AML-193 (cell line): ENCODE measurements at regions not wholly inside any gene's neighbourhood (a gene's known extent, or its start where the extent isn't known, plus 50 kb on each side); places are given as distances from the start of the nearest gene placed in this dataset.

Experiments used
- DNase-seq, 2 experiments: peaks; one replicate each; lab custom pipeline; 2025; lab: John Stamatoyannopoulos, UW

DNA sequence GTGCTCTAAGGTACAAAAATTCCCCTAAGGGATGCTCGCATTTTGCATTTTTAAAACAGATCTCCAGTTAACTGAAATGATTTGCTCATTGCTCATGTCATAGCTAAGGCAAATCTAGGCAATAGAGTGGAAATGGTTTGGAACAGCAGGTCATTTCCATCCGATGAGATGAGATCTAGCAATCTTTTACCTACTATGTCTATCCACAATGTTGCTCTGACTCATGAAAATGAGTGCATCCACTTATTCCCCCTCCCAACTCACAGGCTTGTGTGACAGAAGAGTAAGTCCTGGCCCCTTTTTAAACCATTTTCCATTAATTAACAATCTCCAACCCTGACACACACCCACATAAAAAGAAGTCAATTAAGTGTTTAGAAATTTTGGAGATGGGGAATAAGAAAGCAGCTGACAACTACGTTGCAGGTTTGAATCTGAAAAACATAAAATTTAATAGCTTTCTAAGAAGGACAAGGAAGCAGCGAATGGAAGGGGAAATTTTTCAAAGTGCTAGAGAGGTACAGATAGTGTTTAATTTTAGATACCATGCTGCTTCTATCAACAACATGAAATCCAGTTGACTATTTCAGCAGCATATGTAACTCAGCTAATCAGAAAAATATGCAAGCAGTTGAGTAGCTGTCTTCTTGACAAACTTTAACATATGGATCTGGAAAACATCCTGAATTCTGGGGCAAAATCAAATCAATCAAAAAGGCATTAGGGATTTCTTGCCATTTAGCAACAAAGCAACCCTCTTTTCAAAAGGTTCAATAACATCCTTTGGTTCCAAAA lies 112.0 kb downstream of the TMCO5A start:
- no peak for DNase-seq

DNA sequence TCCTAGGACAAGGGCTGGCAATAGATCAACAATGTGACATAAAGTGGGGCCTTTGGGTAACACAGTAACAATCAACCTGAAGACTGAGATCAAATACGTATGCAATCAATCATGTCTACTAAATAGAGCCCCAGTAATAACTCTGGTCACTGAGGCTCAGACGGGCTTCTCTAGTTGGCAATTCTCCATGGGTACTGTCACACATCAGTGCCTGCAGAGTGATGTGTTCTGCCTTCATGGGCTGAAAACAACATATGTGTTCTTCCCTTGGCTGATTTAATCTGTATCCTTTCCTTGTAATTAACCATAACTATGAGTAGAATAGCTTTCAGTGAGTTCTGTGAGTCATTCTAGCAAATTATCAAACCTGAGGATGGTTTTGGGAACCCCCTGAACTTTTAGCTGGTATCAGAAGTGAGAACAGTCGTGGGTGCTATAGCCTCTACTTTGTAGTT lies 113.6 kb downstream of the TMCO5A start:
- DNase-seq = no peak

- DNase-seq = no peak
Measured at GRCh38 chr15:38049891-38050290, 115.5 kb downstream of the TMCO5A start.

DNA sequence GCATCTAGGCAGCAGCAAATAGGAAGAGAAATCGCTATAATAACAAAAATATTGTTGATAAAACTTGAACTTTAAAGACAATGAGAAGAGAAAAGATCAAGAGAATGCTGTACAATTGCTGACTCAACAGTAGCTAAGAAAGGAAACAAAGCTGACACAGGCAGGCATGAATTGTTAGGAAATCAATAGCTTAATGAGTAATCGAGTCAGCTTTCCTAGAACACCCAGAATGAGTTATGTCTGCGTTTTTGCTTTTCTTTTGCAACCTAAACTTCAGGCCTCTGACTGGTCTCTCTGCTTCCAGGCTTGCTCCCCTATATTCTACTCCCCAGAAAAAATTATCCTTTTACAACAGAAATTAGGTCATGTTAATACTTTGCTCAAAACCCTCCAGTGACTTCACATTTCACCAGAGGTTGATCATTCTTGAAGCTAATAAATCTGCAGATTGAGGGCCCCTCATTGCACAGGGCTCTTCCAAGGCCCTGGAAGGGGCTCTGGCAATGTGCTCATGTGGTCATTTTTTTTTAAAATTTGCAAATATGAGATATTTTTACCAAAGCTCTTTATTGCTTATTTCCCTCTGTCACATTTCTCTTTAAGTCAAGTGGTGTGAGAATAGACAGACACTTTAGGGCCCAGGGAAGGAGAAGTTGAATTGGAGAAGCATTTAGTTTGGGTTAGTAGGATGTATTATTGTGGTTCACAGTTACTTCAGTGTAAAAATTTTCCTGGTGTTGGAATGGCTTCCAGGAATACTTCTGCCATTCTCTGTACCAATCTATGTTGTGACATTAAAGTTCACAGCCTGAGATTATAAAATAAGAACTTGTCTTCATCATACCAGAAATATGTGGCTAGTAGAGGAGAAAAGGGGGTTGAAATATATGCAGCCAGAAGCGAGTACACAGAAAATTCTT lies 116.3 kb downstream of the TMCO5A start:
- no peak for DNase-seq

DNA sequence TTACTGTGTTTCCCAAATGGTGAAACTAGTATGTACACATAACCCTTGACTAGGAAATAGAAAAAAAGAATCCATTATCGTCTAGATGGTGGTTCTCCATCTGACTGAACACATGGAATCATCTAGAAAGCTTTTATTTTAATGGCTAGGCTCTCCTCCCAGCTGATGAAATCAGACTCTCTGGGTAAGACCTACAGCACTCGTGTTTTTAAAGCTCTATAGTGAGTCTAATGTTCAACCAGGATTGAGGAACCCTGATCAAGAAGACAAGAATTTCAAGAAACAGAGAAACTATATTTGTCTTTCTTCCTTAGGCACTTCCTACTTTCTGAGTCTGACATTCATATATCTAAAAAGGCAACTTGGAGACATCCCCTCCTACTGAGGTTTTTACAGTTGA lies 118.8 kb downstream of the TMCO5A start:
- DNase-seq = no peak

GRCh38 chr15:38053776-38054175 lies 119.3 kb downstream of the TMCO5A start:
- no peak for DNase-seq

DNA sequence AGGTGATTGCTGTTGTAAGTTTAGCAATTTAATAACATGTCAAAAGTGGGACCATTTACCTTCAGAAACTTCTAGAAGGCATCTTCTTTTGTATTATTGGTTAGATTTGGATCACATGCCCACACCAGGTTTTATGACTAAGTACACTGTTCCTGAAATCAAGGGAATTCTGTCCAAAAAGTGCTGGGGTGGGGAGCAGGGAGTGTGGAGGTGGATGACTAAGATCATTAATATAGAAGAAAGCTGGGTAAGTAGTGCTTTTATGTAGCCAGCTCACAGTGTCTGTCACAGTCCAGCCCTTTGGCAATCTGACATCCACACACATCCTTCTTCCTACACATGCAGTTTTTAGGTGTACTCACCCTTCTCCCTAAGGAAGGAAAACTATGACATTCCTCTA lies 120.0 kb downstream of the TMCO5A start:
- DNase-seq = no peak

- no peak for DNase-seq
Measured at GRCh38 chr15:38058596-38059075, 124.2 kb downstream of the TMCO5A start.

GRCh38 chr15:38059665-38060064 lies 125.2 kb downstream of the TMCO5A start:
- DNase-seq = no peak

DNA sequence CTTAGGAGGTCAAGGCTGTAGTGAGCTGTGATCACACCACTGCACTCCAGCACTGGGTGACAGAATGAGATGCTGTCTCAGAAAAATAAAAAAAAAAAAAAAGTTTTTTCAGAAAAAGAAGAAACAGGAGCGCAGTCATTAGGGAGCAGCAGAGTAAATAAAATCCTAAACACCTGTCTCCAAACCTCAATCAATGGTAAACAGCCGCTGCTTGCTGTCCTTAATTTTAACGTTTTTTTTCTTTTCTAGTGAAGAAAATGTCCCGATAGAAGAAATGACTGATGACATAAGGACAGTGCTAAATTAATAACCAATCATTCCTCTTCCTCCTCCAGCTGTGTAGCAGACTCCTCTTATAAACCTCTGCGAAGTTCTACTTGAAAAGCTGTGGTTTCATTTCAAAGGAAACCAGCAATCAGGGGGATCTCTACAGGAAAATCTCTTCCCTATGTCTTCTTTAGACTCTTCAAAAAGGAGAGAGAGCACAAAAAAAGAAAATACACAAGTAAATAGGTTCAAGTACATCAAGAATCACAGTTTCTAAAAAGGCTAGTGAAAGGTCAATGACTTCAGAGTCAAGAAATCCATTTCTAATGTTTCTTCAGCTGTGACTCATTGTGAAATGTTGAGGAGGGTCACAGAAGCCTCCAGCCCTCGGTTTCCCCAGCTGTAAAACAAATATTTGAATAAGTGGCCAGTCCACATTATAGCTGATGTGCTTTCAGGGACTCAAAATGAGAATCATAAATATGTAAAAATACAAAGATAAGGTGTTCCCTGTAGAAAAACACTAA lies 127.6 kb downstream of the TMCO5A start:
- no peak for DNase-seq

DNA sequence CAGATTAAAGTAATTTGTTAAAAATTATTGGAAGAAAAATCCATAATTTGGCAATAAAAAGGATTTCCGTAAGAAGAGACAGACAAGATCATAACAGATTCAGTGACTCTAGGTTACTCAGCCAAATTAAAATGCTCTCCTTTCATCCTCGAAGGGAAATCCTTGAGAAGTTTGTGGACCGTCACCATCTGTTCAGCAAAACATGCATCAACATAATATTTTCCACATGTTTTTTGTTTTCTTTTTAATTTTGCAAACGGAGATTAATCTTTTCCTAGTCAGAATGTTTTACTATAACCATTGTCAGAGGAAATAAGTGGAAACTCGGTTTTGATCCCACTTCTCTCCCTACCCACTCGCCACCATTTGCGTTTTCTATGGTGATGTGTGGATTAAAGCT lies 128.3 kb downstream of the TMCO5A start:
- DNase-seq = no peak

DNA sequence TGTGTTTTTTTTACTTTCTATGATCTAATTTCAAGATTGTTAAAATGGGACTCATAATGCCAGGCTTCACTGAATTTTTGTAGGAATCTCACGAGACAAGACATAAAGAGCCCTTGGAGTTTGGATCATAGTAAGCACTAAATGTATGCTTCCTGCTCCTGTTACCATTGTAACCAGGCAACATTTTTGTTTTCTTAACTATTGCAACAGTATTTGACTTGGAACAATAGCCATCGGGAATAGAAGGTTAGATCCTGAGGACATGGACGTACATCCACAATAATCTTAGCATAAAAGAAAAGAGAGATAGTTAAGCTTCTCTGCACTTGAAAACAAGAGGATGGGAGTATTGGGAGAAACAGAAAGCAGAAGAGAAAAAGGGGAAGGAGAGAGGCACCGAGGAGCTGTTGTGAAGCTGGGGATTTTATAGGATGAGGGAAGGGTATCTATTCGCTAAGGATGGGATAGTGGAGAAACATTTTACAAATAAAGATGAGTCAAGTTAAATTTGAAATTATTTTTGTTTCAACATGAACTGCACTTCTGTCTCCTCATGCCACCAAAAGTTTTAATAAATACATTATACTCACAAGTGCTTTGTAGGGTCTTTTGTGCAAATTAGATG lies 131.4 kb downstream of the TMCO5A start:
- DNase-seq = no peak

DNA sequence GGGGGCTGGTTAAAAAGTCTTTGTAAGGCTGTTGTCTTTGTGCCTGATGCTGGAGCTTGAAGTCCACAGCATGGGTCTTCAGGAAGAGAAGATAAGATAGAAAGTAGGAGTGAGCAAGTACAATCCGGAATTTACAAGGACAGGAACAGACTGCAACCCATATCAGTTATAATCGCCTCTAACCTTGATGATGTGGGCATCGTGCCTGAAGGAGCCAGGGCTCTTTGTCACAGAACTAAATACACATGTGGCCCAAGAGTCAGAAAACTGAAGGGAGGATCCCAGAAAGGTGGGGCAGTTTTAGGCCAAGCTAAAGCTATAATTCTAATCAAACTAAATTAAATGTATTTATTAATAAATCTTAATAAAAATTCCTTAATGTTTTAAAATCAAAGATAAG lies 132.2 kb downstream of the TMCO5A start:
- no peak for DNase-seq

DNA sequence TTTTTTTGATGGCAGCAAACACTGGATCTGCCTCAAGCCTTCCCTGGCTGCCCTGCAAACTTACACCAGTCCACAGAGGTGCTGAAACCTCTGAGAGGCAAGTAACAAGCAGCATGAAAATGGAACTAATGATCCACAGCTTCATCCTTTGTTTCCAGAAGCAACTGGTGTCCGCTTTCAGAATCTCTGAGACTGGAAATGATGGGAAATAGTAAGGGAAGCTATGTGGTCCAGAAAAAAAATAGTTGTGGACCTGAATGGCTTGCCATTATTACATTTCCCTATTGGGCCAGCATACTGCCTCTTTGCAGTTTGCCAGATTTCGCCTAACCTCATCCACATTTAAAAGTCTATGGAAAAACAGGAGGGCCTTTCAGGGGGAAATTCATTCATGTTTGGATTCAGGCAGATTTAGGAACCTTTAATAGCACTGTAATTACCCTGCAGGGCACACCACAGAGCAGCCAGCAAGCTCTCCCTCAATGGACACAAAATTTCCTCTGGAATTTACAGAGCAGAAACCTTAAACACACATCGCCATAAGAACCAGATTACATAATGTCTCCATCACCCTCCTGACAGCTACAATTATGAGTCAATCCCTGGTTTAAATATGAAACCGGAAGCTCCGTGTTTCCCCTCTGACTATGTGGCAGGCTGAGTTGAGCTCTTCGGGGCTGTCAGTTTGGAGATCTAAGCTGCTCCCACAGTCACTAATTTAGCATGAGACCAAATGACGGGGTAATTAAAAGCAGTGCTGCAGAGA lies 134.4 kb downstream of the TMCO5A start:
- DNase-seq = peak; percentile 45 to 51

- DNase-seq = peak in 1 of 2 experiments; percentile 4
Measured at GRCh38 chr15:38069511-38070011, 135.1 kb downstream of the TMCO5A start.

DNA sequence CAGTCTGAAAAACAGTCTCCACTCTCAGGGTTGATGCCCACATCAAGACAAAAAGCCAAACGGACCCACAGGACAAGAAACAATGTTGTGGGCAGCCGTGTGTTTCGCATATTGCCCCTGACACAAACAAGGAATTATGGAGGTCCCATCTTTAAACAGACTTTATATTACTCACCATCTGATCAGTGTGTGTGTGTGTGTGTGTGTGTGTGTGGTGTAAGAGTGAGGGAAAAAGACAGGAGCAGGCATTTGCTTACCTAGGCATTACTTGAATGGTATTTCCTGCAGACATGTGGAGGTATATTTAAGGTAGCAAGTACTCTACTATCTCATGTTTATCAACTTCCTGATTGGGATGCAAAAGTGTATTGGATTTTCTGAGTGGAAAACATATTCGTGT lies 136.3 kb downstream of the TMCO5A start:
- no peak for DNase-seq

DNA sequence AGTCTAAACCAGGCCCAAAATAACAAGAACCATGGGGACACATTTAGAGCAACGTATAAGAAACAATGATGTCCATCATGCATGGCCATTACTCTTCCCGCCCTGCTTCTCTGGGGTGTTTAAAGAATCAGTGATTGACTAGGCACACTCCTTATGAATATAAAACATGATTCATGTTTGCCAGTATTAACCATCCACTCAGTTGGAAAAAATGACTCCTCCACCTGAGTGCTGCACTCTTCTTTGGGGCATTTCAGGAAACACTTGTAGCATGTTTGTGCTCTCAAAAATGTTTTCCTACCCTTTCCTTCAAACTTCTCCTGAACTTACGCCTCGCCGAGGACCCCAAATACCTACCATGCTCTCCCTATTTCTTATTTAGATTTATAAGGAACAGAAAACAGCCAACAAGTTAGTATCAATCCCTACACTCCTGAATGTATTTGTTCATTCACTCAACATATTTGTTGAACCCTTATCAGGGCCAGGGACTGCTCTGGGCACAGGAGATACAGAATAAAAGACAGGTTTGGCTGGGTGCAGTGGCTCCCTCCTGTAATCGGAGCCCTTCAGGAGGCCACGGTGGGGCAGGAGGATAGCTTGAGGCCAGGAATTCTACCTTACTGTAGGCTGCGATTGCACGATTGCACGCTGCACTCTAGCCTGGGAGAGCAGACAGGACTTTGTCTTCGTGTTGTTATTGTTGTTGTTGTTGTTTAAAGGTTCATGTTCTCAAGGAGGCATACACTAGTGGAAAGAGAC lies 137.0 kb downstream of the TMCO5A start:
- DNase-seq = no peak

DNA sequence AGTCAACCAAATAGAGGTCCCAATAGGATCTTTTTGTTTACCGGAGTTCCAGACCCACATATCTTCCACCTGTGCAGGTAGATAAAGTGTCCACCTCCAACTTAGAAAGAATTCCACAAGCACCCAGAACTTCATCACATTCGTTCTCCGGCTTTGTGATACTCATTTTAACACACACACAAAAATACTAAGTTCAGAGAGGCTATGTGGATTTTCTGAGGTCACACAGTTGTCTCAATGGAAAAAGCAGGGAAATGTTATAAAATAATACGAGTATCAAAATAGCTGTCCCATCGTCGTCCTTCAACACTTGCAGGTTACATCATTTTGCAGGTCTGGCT lies 137.5 kb downstream of the TMCO5A start:
- DNase-seq = no peak

DNA sequence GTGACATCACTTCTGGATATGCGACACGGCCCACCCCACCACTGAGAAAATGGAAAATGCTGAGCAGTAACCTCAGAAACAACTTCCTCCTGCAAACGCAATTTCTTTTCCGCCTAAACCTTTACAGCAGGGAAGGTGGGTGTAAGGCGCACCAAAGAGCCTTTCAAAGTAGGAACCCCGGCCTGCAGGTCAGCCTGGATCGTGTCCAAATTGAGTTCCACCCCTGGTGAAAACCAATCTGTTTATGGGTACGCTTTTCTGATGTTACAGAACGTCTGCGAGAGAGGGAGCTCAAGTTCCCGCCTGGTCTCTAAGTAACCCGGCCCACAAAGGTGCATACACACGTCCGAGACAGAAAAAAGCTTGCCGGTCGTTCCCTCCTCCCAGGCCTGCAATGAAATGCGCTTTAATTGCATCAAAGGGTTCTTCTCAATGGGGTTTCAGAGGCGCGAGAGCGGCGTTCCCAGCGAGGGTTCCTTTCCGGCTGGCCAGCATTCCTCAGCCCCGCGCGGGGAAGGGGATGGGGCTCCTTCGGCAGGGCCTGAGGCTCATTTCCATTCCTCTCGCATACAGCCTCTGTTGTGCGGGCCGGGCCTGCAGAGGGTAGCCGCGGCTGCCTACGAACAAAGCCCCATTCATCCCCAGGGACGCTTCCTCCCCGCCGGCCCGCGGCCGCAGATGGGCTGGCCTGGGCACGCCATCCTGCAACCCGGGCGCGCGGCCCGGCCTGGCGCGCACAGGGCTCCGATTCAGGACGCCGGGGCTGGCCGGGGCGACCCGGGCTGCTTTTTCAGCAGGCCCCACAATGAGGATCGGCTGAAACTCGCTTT lies 138.1 kb downstream of the TMCO5A start:
- DNase-seq = no peak
